IMR-90 (cell line): ENCODE measurements at regions not wholly inside any gene's neighbourhood (a gene's known extent, or its start where the extent isn't known, plus 50 kb on each side); places are given as distances from the start of the nearest gene placed in this dataset.

ENCODE experiments used
- BHLHE40 ChIP-seq: fragments of 150-350 bp; IDR thresholded peaks from 2 replicates; pipeline ENCODE4 v1.6.1; 2016; ENCODE audit warnings: mild to moderate bottlenecking, low read depth, low read length
- FOS ChIP-seq: fragments of 150-350 bp; IDR thresholded peaks from 2 replicates; pipeline ENCODE4 v1.6.1; 2016; ENCODE audit warnings: low read depth, low read length
- TF ChIP-seq, protein P1 (sequence below): conservative IDR thresholded peaks from 2 replicates; pipeline ENCODE4 v1.5.1; 2012; ENCODE audit warnings: mild to moderate bottlenecking, low read depth, low read length, improper control_type of control experiment

GRCh38 chr3:144380849-144381248, 409.2 kb downstream of the DIPK2A start:
- TF ChIP-seq FOS = no peak
- TF ChIP-seq, protein P1, sequence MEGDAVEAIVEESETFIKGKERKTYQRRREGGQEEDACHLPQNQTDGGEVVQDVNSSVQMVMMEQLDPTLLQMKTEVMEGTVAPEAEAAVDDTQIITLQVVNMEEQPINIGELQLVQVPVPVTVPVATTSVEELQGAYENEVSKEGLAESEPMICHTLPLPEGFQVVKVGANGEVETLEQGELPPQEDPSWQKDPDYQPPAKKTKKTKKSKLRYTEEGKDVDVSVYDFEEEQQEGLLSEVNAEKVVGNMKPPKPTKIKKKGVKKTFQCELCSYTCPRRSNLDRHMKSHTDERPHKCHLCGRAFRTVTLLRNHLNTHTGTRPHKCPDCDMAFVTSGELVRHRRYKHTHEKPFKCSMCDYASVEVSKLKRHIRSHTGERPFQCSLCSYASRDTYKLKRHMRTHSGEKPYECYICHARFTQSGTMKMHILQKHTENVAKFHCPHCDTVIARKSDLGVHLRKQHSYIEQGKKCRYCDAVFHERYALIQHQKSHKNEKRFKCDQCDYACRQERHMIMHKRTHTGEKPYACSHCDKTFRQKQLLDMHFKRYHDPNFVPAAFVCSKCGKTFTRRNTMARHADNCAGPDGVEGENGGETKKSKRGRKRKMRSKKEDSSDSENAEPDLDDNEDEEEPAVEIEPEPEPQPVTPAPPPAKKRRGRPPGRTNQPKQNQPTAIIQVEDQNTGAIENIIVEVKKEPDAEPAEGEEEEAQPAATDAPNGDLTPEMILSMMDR = no peak
- TF ChIP-seq BHLHE40 = no peak
